MCF 10A (cell line): ENCODE measurements at regions not wholly inside any gene's neighbourhood (a gene's known extent, or its start where the extent isn't known, plus 50 kb on each side); places are given as distances from the start of the nearest gene placed in this dataset.

Source experiments
- BruUV-seq: library from RNA; stranded (reverse); fragments of 400-500 nt; replicated peaks from 2 replicates; lab custom pipeline; 2021; lab: Mats Ljungman, UMichigan
- CTCF ChIA-PET: fragments of 300-600 bp; sonication (Branson Sonifier 250); formaldehyde crosslinking; extraction: SDS; loops from one replicate; lab custom pipeline; 2021; ENCODE audit warnings: antibody characterized with exemption, inconsistent platforms; lab: Yijun Ruan, JAX
- POLR2A ChIA-PET: fragments of 300-600, 350-650 bp; sonication (Branson Sonifier 250); formaldehyde crosslinking; extraction: SDS; loops from one replicate; lab custom pipeline; 2020; ENCODE audit warnings: antibody characterized with exemption, inconsistent platforms; lab: Yijun Ruan, JAX
- DNase-seq: peaks from one replicate; pipeline ENCODE4 v3.0.0-alpha.2; 2018; ENCODE audit not compliant: unreplicated experiment
- H3K27ac Mint-ChIP-seq: one replicate; pipeline ENCODE4 v1.8.0; 2022; ENCODE audit warnings: mild to moderate bottlenecking, low read depth, mixed read lengths; ENCODE audit not compliant: unreplicated experiment
- H3K27me3 Mint-ChIP-seq: one replicate; pipeline ENCODE4 v1.8.0; 2022; ENCODE audit warnings: mixed read lengths; ENCODE audit not compliant: insufficient read depth, unreplicated experiment
- H3K36me3 Mint-ChIP-seq: one replicate; pipeline ENCODE4 v1.8.0; 2022; ENCODE audit warnings: mild to moderate bottlenecking, moderate library complexity, mixed read lengths; ENCODE audit not compliant: insufficient read depth, unreplicated experiment
- H3K4me1 Mint-ChIP-seq: one replicate; pipeline ENCODE4 v1.8.0; 2022; ENCODE audit warnings: mixed read lengths; ENCODE audit not compliant: insufficient read depth, unreplicated experiment
- H3K4me3 Mint-ChIP-seq: one replicate; pipeline ENCODE4 v1.8.0; 2022; ENCODE audit warnings: mild to moderate bottlenecking, moderate library complexity, mixed read lengths; ENCODE audit not compliant: unreplicated experiment
- H3K9me3 Mint-ChIP-seq: one replicate; pipeline ENCODE4 v1.8.0; 2022; ENCODE audit warnings: mixed read lengths; ENCODE audit not compliant: unreplicated experiment
- intact Hi-C: fragments of 100-400 bp; cut with micrococcal nuclease; formaldehyde crosslinking; loops from 2 replicates; pipeline ENCODE4 v1.14.1; 2022
- TF ChIP-seq, protein P1 (sequence below): fragments of 200-600 bp; IDR thresholded peaks from one replicate; pipeline ENCODE4 v1.8.0; 2022; ENCODE audit warnings: antibody characterized with exemption, mild to moderate bottlenecking; ENCODE audit not compliant: unreplicated experiment

DNA sequence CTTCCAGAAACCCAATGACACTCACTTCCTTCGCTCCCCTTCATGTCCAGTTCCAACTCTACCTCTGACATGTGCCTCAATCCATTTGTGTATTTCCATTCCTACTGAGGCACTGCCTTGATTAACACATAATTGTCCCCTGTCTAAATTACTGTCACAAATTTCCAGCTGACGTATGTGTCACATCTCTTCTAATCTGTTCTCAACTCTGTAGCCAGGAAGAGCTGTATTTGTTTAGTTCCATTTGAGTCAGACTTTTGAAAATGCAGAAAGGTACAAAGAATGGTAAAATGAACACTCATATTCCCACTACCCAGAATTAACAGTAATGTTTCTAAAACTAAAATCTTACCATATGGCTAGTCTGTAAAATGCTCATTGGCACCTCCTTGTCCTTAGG is 299.0 kb upstream of the GADL1 start:
- CTCF ChIA-PET, result no interaction called here
- POLR2A ChIA-PET, result no interaction called here

DNA sequence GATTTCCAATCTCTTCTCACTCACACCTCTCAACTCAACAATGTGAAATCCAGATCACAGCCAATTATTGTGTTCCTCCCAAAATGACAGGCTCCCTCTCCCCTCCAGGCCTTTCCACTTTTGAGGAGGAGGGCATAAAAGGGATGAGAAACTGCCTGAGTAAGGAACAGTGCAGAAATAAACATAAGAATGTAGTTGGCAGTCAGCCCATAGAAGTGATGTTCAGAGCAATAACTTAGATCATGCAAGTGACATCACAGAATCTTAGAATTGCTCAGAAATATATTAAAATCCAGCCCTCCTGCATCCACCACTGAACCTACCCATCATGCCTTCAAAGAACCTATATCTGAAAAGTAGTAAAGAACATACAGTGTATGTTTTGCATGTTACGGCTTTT is 299.4 kb upstream of the GADL1 start:
- BruUV-seq, result no TSS peak

More for the DNA sequence above, 299.0 kb upstream of the GADL1 start:
- Mint-ChIP-seq H3K36me3 (no peaks in the 10 kb centered on the region), H3K4me1 (no peaks in the 10 kb centered on the region), H3K4me3 (no peak overlapping the region), H3K27me3 (no peaks in the 10 kb centered on the region), H3K9me3 (no peaks in the 10 kb centered on the region), H3K27ac (no peak overlapping the region)
- DNase-seq, result no peak
- intact Hi-C loops, result no loop called here
- TF ChIP-seq, protein P1, sequence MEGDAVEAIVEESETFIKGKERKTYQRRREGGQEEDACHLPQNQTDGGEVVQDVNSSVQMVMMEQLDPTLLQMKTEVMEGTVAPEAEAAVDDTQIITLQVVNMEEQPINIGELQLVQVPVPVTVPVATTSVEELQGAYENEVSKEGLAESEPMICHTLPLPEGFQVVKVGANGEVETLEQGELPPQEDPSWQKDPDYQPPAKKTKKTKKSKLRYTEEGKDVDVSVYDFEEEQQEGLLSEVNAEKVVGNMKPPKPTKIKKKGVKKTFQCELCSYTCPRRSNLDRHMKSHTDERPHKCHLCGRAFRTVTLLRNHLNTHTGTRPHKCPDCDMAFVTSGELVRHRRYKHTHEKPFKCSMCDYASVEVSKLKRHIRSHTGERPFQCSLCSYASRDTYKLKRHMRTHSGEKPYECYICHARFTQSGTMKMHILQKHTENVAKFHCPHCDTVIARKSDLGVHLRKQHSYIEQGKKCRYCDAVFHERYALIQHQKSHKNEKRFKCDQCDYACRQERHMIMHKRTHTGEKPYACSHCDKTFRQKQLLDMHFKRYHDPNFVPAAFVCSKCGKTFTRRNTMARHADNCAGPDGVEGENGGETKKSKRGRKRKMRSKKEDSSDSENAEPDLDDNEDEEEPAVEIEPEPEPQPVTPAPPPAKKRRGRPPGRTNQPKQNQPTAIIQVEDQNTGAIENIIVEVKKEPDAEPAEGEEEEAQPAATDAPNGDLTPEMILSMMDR, result no peak
- BruUV-seq, result no TSS peak

DNA sequence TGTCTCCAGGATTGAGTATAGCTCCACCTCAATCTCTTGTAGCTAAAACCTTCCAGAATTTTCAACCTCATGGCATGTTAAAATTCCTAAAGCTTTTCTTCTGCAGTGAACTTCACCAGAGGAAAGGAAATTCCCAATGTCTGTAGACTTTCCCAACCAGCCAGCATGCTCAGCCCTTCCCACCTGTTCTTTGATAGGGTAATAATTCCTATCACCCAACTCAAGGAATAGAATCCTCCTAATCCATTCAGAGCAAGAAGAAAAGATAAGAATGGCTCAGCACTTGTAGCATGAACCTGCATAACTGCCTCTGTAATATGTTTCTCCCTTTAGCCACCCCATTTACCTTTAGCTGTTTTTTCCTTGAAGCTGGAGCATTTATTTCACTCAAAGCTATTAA is 301.8 kb upstream of the GADL1 start:
- ChIA-PET CTCF (interaction anchor here (0.7 to 1.0 kb wide), 2 partner anchors 289 to 1715 kb away, joined by 3 to 5 read pairs; no protein-coding TSS in a partner anchor), POLR2A (interaction anchor here (0.7 to 1.9 kb wide), 6 partner anchors 10 to 1509 kb away, joined by 3 to 18 read pairs (median 4); partner anchors contain the start of gene STT3B)
- Mint-ChIP-seq H3K27me3 (no peaks in the 10 kb centered on the region), H3K27ac (no peak overlapping the region), H3K9me3 (no peaks in the 10 kb centered on the region), H3K36me3 (no peaks in the 10 kb centered on the region), H3K4me1 (no peaks in the 10 kb centered on the region), H3K4me3 (no peak overlapping the region)
- no peak for DNase-seq
- intact Hi-C loops, result no loop called here
- TF ChIP-seq, protein P1, result no peak
- BruUV-seq, result no TSS peak

More for the DNA sequence above, 299.4 kb upstream of the GADL1 start:
- no peaks in the 10 kb centered on the region for H3K27me3 Mint-ChIP-seq
- intact Hi-C loops, result no loop called here
- CTCF ChIA-PET, result no interaction called here
- no peak overlapping the region for H3K4me3 Mint-ChIP-seq
- no peaks in the 10 kb centered on the region for H3K36me3 Mint-ChIP-seq
- TF ChIP-seq, protein P1, result no peak
- H3K9me3 Mint-ChIP-seq, result no peaks in the 10 kb centered on the region
- POLR2A ChIA-PET, result no interaction called here
- DNase-seq, result no peak
- no peak overlapping the region for H3K27ac Mint-ChIP-seq
- no peaks in the 10 kb centered on the region for H3K4me1 Mint-ChIP-seq

DNA sequence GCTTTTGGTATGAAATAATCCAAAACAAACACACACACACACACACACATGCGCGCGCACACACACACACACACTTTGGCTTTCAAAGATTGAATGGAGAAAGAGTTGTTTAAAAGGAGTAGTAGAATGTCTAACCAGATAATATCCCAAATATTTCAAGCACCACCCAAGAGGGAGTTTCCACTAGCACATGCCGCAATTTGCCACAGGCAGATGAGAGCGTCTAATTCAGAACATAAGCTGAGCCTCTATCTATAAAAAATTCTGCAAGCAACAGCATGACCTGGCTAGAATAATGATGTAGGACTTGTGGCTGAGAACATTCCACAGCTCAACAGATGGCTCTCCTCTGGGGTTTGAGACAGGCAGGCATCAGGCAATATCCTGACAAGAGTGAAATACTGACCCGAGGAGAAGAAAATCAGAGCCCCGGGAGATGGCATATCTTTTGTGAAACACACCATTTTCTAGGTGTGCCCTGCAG is 302.5 kb upstream of the GADL1 start:
- TF ChIP-seq, protein P1, result no peak
- intact Hi-C loops, result no loop called here
- Mint-ChIP-seq H3K27ac (no peak overlapping the region), H3K9me3 (no peaks in the 10 kb centered on the region), H3K4me3 (no peak overlapping the region), H3K36me3 (no peaks in the 10 kb centered on the region), H3K4me1 (no peaks in the 10 kb centered on the region), H3K27me3 (no peaks in the 10 kb centered on the region)
- POLR2A ChIA-PET, result interaction anchor here (0.7 to 1.9 kb wide), 5 partner anchors 10 to 1508 kb away, joined by 3 to 18 read pairs (median 4); partner anchors contain the start of gene STT3B
- CTCF ChIA-PET, result interaction anchor here (0.5 to 1.3 kb wide), 5 partner anchors 66 to 1716 kb away, joined by 3 to 5 read pairs (median 3); no protein-coding TSS in a partner anchor
- BruUV-seq, result no TSS peak
- peak; percentile 9 for DNase-seq
